ENCODE measurements at regions not wholly inside any gene's neighbourhood (a gene's known extent, or its start where the extent isn't known, plus 50 kb on each side); places are given as distances from the start of the nearest gene placed in this dataset.

DNA sequence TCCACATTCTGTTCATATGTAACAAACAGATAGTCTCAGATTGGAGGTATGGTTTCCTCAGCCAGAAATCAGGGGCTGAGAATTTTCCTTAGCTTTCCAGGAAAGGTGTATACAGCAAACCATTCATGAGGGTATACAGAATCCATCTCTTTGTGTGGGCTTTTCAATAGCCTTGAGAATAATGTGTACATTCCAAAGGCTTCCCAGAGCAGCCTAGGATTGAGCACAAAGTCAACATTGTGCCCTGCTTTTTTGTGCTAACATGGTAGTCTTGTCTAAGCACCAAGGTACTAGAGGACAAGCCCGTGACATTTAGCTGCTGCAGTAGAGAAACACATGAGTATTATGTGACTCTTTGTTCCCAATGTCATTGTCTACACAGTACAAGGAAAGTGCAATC, 322.1 kb upstream of the TANK start:
- DNase-seq, result no peak
- TF ChIP-seq POLR2A (IDR thresholded peaks at IDR 0.05) (no peak), CTCF (IDR thresholded peaks at IDR 0.05) (no peak)

GRCh38 chr2:160838691-160839090, 321.5 kb upstream of the TANK start:
- no peak for TF ChIP-seq POLR2A (IDR thresholded peaks at IDR 0.05)
- TF ChIP-seq CTCF (IDR thresholded peaks at IDR 0.05), result no peak
- DNase-seq, result no peak
- WGBS, 2 donors, result 85 to 92% methylated on average over 4 of the region's 4 CpGs
- H3K4me3 ChIP-seq, result no peak overlapping the region
- H3K9me3 ChIP-seq, result peaks cover 0 to 4% (median 0%) of the 10 kb centered on the region in 3 donors
- no peak overlapping the region for H3K27ac ChIP-seq
- no peaks in the 10 kb centered on the region for H3K27me3 ChIP-seq
- no peaks in the 10 kb centered on the region for H3K36me3 ChIP-seq
- no peaks in the 10 kb centered on the region for H3K4me1 ChIP-seq
- intact Hi-C loops (cut with DNase I), result no loop called here

More for the DNA sequence above, 322.1 kb upstream of the TANK start:
- intact Hi-C loops (cut with DNase I), result no loop called here
- Histone ChIP-seq H3K9me3 (peaks cover 0 to under 1% (median 0%) of the 10 kb centered on the region in 3 donors), H3K36me3 (no peaks in the 10 kb centered on the region), H3K4me1 (no peaks in the 10 kb centered on the region), H3K4me3 (no peak overlapping the region), H3K27me3 (no peaks in the 10 kb centered on the region), H3K27ac (no peak overlapping the region)
- WGBS, 2 donors, result 71 to 100% methylated on average over 1 of the region's 1 CpG

GRCh38 chr2:160842286-160842685, 317.9 kb upstream of the TANK start:
- peaks cover 0 to 10% (median 2%) of the 10 kb centered on the region in 3 donors for H3K9me3 ChIP-seq
- H3K4me3 ChIP-seq, result no peak overlapping the region
- no peak overlapping the region for H3K27ac ChIP-seq
- TF ChIP-seq CTCF (IDR thresholded peaks at IDR 0.05) (no peak), POLR2A (IDR thresholded peaks at IDR 0.05) (no peak)
- no peaks in the 10 kb centered on the region for H3K27me3 ChIP-seq
- no peaks in the 10 kb centered on the region for H3K36me3 ChIP-seq
- no peaks in the 10 kb centered on the region for H3K4me1 ChIP-seq
- 89 to 93% methylated on average over 2 to 3 of the region's 4 CpGs for WGBS, 2 donors
- intact Hi-C loops (cut with DNase I), result no loop called here
- no peak for DNase-seq

- Histone ChIP-seq H3K4me1 (no peaks in the 10 kb centered on the region), H3K9me3 (no peaks in the 10 kb centered on the region), H3K4me3 (no peak overlapping the region), H3K27me3 (no peaks in the 10 kb centered on the region), H3K27ac (no peak overlapping the region), H3K36me3 (no peaks in the 10 kb centered on the region)
- no peak for TF ChIP-seq POLR2A (IDR thresholded peaks at IDR 0.05)
- no peak for TF ChIP-seq CTCF (IDR thresholded peaks at IDR 0.05)
- intact Hi-C loops (cut with DNase I), result no loop called here
- WGBS, 2 donors, result 47 to 52% methylated on average over 2 of the region's 2 CpGs
- no peak for DNase-seq
Observed at GRCh38 chr2:160859096-160859495, 301.1 kb upstream of the TANK start.

- Histone ChIP-seq H3K27ac (no peak overlapping the region), H3K27me3 (no peaks in the 10 kb centered on the region), H3K36me3 (no peaks in the 10 kb centered on the region), H3K4me1 (no peaks in the 10 kb centered on the region), H3K4me3 (no peak overlapping the region), H3K9me3 (no peaks in the 10 kb centered on the region)
- TF ChIP-seq CTCF (IDR thresholded peaks at IDR 0.05), result no peak
- no peak for TF ChIP-seq POLR2A (IDR thresholded peaks at IDR 0.05)
- WGBS, 2 donors, result 60 to 71% methylated on average over 2 of the region's 2 CpGs
- DNase-seq, result no peak
- intact Hi-C loops (cut with DNase I), result no loop called here
Observed at GRCh38 chr2:160862226-160862625, 298.0 kb upstream of the TANK start.

Data from esophagus squamous epithelium (tissue), 5 donors.